HG03378 (cell line): ENCODE measurements at regions not wholly inside any gene's neighbourhood (a gene's known extent, or its start where the extent isn't known, plus 50 kb on each side); places are given as distances from the start of the nearest gene placed in this dataset.

ENCODE experiments used
- ATAC-seq: cut with Tn5 transposase; IDR thresholded peaks from one replicate; pipeline ENCODE4 v1.9.1; 2021; ENCODE audit warnings: mild to moderate bottlenecking, moderate library complexity; ENCODE audit not compliant: unreplicated experiment

DNA sequence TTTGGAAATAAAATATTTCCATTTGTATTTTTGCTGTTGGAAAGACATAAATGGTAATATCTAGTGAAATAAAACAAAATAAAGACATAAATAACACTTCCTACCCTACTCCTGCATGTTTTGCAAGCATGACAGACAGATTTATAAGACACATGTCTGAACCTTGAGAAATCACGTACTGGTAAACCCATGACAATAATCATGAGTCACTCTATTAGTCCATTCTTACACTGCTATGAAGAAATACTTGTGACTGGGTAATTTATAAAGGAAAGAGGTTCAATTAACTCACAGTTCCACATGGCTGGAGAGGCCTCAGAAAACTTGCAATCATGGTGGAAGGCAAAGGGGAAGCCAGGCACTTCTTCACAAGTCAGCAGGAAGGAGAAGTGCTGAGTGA lies 942.2 kb downstream of the REEP3 start:
- ATAC-seq: no peak

DNA sequence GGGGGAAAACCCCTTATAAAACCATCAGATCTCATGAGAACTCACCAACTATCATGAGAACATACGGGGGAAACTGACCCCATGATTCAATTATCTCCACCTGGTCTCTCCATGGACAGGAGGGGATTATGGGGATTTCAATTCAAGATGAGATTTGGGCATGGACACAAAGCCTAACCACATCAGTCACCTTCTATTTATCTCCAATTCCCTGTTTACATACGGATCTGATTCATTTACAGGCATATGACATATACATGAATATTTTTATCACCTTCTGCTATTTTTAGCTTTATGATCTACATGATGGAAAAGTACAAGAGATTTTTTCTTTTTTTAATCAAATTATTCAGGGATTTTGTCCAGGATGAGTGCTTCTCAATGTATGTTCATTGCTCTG lies 944.5 kb downstream of the REEP3 start:
- ATAC-seq: no peak

DNA sequence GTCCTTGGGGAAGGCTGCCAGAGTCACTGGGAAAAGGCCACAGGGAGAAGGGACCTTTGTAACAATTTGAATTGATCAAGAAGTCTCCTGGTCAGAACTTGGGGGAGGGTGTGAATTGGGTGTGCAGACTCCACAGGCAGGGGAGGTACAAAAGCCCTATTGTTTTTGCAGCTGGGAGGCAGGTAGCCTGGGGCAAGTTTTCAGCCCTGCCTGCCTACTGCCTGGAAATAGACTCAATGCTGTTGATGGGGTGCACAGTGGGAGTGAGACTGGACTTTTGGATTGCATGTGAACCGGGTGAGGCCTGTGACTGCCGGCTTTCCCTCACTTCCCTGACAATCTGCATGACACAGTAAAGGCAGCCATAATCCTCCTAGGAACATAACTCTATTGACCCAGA lies 947.0 kb downstream of the REEP3 start:
- no peak for ATAC-seq

- no peak for ATAC-seq
Observed at GRCh38 chr10:64476506-64476905, 955.3 kb downstream of the REEP3 start.

- ATAC-seq: no peak
Observed at GRCh38 chr10:64477791-64478190, 956.6 kb downstream of the REEP3 start.

GRCh38 chr10:64484811-64485330 lies 963.7 kb downstream of the REEP3 start:
- no peak for ATAC-seq

DNA sequence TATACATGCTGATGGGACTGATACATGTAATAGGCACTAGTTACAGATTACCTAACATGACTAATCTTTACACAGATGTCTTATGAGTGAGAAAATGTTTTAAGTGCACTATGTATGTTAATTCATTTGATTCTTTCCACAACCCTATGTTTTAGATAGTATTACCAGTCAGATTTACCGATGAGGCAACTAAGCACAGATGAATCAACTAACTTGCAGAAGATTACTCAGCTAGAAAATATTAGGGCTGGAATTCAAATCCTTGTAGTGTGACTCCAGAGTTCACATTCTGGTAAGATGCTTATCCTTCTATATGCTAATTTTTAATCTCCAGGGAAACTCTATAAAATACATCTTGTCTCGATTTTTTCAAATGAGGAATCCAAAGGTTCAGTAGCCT lies 964.9 kb downstream of the REEP3 start:
- ATAC-seq: no peak

- no peak for ATAC-seq
Observed at GRCh38 chr10:64486901-64487300, 965.7 kb downstream of the REEP3 start.

- no peak for ATAC-seq
Observed at GRCh38 chr10:64494901-64495300, 973.7 kb downstream of the REEP3 start.

DNA sequence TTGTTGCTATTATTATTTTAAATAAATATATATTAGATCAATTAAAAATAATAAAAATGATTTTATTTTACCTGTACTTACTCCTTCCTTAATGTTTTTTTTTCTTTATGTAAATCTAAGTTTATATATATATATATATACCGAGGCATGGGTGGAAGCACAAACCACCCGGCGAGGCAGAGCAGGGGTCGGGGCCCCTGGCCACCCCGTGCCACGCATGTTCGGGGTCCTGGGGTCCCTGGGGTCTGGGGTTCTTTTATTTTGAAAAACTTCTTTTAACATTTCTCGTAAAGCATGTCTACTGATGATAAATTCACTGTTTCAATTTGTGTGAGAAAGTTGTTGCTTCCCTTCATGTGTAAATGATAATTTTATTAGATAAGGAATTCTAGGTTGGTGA lies 976.1 kb downstream of the REEP3 start:
- ATAC-seq: no peak

DNA sequence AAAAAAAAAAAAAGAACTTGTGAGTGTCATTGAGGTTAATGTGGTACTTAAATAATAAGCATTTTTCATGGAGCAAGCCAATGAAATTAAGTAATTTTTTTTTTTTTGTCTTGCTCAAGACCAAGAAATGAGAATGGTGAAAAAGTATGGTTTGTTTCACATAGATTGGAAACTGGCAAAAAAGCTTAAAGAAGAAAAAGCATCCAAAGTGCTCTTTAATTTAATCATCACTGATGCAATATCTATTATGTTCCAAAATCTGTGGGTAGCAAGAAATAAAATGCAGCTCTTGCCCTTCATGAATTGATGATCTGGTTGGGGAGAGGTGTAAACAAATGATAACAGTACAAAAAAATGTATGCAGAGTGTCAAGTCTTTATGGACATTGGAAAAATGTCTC lies 980.6 kb downstream of the REEP3 start:
- ATAC-seq: no peak

- ATAC-seq: no peak
Observed at GRCh38 chr10:64502936-64503335, 981.7 kb downstream of the REEP3 start.

DNA sequence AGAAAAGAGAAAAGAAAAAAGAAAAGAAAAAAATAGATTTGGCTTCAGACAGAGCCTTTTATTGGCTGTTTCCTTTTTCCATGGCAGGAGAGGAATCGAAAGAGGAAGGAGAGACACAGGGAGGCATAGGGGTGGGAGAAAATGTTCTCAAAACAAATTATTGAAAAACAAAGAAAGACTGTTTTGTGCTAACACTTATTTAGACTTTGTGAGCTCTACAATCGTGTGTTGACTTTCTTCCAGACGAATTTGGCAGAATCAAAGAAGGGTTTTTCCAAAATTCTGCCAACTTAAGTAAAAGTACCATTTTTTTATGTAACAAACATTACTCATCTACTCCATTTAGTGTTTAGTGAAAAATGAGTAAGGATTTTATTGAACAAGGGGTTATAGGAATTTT lies 982.2 kb downstream of the REEP3 start:
- ATAC-seq: no peak

- no peak for ATAC-seq
Observed at GRCh38 chr10:64505501-64505900, 984.3 kb downstream of the REEP3 start.

GRCh38 chr10:64506963-64507362 lies 985.8 kb downstream of the REEP3 start:
- ATAC-seq: no peak

- ATAC-seq: no peak
Observed at GRCh38 chr10:64507651-64508028, 986.4 kb downstream of the REEP3 start.

DNA sequence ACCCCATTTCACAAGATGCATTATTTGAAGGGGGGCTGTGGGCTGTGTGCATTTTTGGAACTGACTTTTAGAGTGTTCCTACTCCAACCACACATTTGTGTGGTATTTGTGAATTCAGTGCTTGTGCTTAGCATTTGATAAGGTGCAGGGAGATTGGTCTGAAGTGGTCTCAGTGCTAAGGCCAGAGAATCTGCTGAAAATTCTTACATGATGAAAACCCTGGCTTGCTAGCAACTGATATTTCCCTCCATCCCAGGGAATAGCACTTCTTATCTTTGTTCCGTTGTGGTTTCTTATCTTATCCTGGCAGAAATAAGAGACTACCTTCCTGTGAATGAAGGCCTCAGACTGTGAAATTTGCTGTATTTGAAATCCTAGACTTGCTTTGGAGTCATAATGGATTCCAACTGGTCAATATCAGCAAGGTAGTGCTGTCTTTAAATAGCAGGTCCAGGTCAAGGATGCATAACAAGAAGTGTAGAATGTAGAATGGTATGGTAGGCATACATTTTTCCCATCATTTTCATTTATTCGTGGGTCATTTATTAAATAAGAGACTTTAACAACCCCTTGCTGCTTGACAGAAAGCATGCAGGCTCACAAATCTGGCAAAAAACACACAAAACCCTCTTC lies 986.9 kb downstream of the REEP3 start:
- ATAC-seq: no peak

GRCh38 chr10:64515970-64516699 lies 994.9 kb downstream of the REEP3 start:
- no peak for ATAC-seq

DNA sequence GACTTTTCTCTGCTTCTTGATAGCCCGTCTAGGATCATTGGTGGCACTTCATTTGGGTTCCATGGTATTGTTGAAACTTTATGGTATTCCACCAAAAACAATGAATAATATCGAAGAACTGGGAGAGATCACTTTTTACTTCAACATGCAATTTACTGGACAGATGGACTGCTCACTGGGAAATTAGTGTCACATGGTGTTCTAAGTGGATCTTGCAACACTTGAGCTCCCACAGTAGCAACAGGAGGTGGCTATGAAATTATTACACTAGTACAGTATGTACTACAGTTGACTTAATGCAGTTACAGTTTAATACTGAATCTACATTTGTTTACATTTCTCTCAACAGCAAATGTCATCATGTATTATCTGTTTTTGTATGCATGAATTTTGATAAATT lies 997.3 kb downstream of the REEP3 start:
- no peak for ATAC-seq

DNA sequence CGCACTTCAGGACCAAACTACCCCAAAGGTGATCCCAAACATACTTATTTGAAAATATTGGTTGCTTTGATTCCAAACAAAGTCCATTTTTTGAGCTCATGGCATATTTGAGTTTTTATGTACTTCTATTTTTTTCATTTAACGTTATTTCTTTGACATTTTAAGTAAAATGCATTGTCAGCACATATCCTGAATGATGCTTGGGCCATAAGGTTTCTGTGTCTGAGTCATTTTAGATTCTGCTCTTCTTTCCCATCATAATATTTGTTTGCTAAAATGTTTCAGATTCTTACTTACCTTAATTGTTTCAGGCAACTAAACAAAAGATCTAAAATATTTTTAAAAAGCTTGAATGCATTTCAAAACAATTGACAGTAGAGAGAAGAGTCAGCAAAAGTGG lies 998.2 kb downstream of the REEP3 start:
- ATAC-seq: no peak

GRCh38 chr10:64519831-64520230 lies 998.6 kb downstream of the REEP3 start:
- no peak for ATAC-seq

- ATAC-seq: no peak
Observed at GRCh38 chr10:64523065-64523759, 1002.0 kb downstream of the REEP3 start.
